Heart right ventricle (tissue), 16 donors: ENCODE measurements at regions not wholly inside any gene's neighbourhood (a gene's known extent, or its start where the extent isn't known, plus 50 kb on each side); places are given as distances from the start of the nearest gene placed in this dataset.

Experiments
- ATAC-seq, 8 donors: fragments of 200-7000 bp; cut with Tn5 transposase; one replicate each; pipeline ENCODE4 v1.9.1; 2020; ENCODE audit warnings: mild to moderate bottlenecking in 8 of 8, moderate library complexity in 8 of 8, moderate number of reproducible peaks in 1 of 8
- DNase-seq, 2 donors: peaks; one replicate each; pipeline ENCODE4 v3.0.0-alpha.2; 2020
- H3K27ac ChIP-seq, 10 donors: fragments of 200-600 bp; sonication (generic) in 2 of 10; one replicate each; pipeline versions ENCODE4 v1.5.0 to v1.8.0; 2020 to 2022; ENCODE audit warnings: mild to moderate bottlenecking in 3 of 10
- H3K27me3 ChIP-seq, 7 donors: fragments of 200-600 bp; one replicate each; pipeline ENCODE4 v1.8.0; 2021 to 2022; ENCODE audit warnings: mild to moderate bottlenecking in 2 of 7
- H3K36me3 ChIP-seq, 9 donors: fragments of 200-600 bp; sonication (generic) in 1 of 9; one replicate each; pipeline versions ENCODE4 v1.5.0 to v1.8.0; 2020 to 2022; ENCODE audit warnings: mild to moderate bottlenecking in 2 of 9
- H3K4me1 ChIP-seq, 9 donors: fragments of 200-600 bp; sonication (generic) in 1 of 9; one replicate each; pipeline versions ENCODE4 v1.5.0 to v1.8.0; 2020 to 2022; ENCODE audit warnings: mild to moderate bottlenecking in 4 of 9
- H3K4me3 ChIP-seq, 10 donors: fragments of 200-600 bp; sonication (generic) in 2 of 10; one replicate each; pipeline versions ENCODE4 v1.5.0 to v1.8.0; 2020 to 2022; ENCODE audit warnings: mild to moderate bottlenecking in 7 of 10, moderate library complexity in 2 of 10
- H3K9me3 ChIP-seq, 11 donors: fragments of 200-600 bp in 10 of 11; sonication (generic) in 2 of 11; one replicate each; pipeline versions ENCODE4 v1.5.0 to v1.8.0; 2013 to 2022; ENCODE audit warnings: mild to moderate bottlenecking in 2 of 11, control low read depth in 1 of 11, moderate library complexity in 1 of 11
- CTCF ChIP-seq, 9 donors: fragments of 200-600 bp; sonication (generic) in 2 of 9; IDR thresholded peaks; one replicate each; pipeline versions ENCODE4 v1.5.0 to v1.8.0; 2021 to 2022; ENCODE audit warnings: antibody characterized with exemption in 9 of 9, mild to moderate bottlenecking in 5 of 9, moderate library complexity in 1 of 9
- WGBS, 2 donors: extraction: QIAGEN DNeasy Blood & Tissue Kit; methylation state at CpG; one replicate each; pipeline ENCODE4 v1.1.7; 2013; ENCODE audit warnings: inconsistent platforms in 1 of 2; 5-methylcytosine and 5-hydroxymethylcytosine counted together
- intact Hi-C, 10 donors: fragments of 100-400 bp; cut with DNase I; formaldehyde crosslinking; loops; one replicate each; pipeline versions ENCODE4 v1.11.1 to v1.14.2; 2022
- donor health status: Arrhythmogenic right ventricular cardiomyopathy.
- donor health status: ischemic (EF 13 %, LVEDD 7.1; RV severe dilation, severe dysfunction).
- donor health status: healthy with polysubstance abuse.
- donor health status: DM: no; HTN: yes; CAD: no.
- donor health status: DM: no; HTN: no; CAD: no.
- donor health status: ischemic (EF 25% LVEDD 6.9; RV normal size, moderate dysfunction).
- donor health status: ischemic (EF 25% LVEDD 5.7; RV mildly dilated, moderate dysfunction).
- donor health status: healthy.
- donor health status: DM: yes; HTN: yes; CAD: no.
- donor health status: Ischemic cardiomyopathy.
- donor health status: ischemic (EF 35%, LVEDD 5.7; RV mildly dilated, moderate dysfunction).
- donor health status: nonischemic (EF 11% LVEDD 7.7; RV severe dilation, severe dysfunction).
- donor health status: DM: yes; HTN: yes; CAD: no.
- donor health status: PGD.
- donor health status: ischemic (EF 29% LVEDD 5.4; RV normal size, mild dysfunction).
- donor health status: nonischemic (EF 23%, LVEDD 6.1; RV moderate dilation, normal function).

- H3K4me3 ChIP-seq: no peak overlapping the region
- intact Hi-C loops: no loop called here
- no peak for TF ChIP-seq CTCF (IDR thresholded peaks at IDR 0.05)
- DNase-seq: no peak
- no peaks in the 10 kb centered on the region for H3K4me1 ChIP-seq
- H3K36me3 ChIP-seq: no peaks in the 10 kb centered on the region
- H3K27ac ChIP-seq: no peak overlapping the region
- no peak for ATAC-seq
- no peaks in the 10 kb centered on the region for H3K9me3 ChIP-seq
- H3K27me3 ChIP-seq: no peaks in the 10 kb centered on the region
These were observed 921.7 kb upstream of the API5 start for GRCh38 chr11:42390116-42390515.

- no peaks in the 10 kb centered on the region for H3K27me3 ChIP-seq
- no peak for DNase-seq
- intact Hi-C loops: no loop called here
- no peak overlapping the region for H3K27ac ChIP-seq
- H3K36me3 ChIP-seq: no peaks in the 10 kb centered on the region
- no peaks in the 10 kb centered on the region for H3K4me1 ChIP-seq
- H3K9me3 ChIP-seq: peaks cover 0 to 21% (median 0%) of the 10 kb centered on the region in 11 donors
- H3K4me3 ChIP-seq: no peak overlapping the region
- no peak for ATAC-seq
- no peak for TF ChIP-seq CTCF (IDR thresholded peaks at IDR 0.05)
These were observed 914.3 kb upstream of the API5 start for GRCh38 chr11:42397483-42397882.

- Histone ChIP-seq H3K4me3 (no peak overlapping the region), H3K27me3 (peaks cover 0 to 7% (median 0%) of the 10 kb centered on the region in 7 donors), H3K36me3 (no peaks in the 10 kb centered on the region), H3K27ac (no peak overlapping the region), H3K9me3 (no peaks in the 10 kb centered on the region), H3K4me1 (no peaks in the 10 kb centered on the region)
- WGBS, 2 donors: 5 to 7% methylated on average over 3 of the region's 3 CpGs
- TF ChIP-seq CTCF (IDR thresholded peaks at IDR 0.05): no peak
- intact Hi-C loops: no loop called here
- DNase-seq (no peak), ATAC-seq (no peak)
These were observed 904.5 kb upstream of the API5 start for GRCh38 chr11:42407341-42407740.

GRCh38 chr11:42410251-42410955 lies 901.4 kb upstream of the API5 start:
- DNase-seq (no peak), ATAC-seq (no peak)
- no peaks in the 10 kb centered on the region for H3K9me3 ChIP-seq
- peaks cover 0 to 7% (median 0%) of the 10 kb centered on the region in 7 donors for H3K27me3 ChIP-seq
- intact Hi-C loops: no loop called here
- H3K4me3 ChIP-seq: no peak overlapping the region
- no peak overlapping the region for H3K27ac ChIP-seq
- no peak for TF ChIP-seq CTCF (IDR thresholded peaks at IDR 0.05)
- no peaks in the 10 kb centered on the region for H3K36me3 ChIP-seq
- H3K4me1 ChIP-seq: no peaks in the 10 kb centered on the region
- 72 to 78% methylated on average over 6 of the region's 6 CpGs for WGBS, 2 donors
